Head of caudate nucleus (tissue), 42 donors: ENCODE measurements at regions not wholly inside any gene's neighbourhood (a gene's known extent, or its start where the extent isn't known, plus 50 kb on each side); places are given as distances from the start of the nearest gene placed in this dataset.
"Not testable (repeated sequence)": the region's sequence is repeated elsewhere in the genome, so short reads cannot be mapped to it uniquely, and the experiment has no call there.

Source experiments
- DNase-seq, 42 donors: peaks; one replicate each; pipeline versions ENCODE4 v3.0.0 to v3.0.0-alpha.2; 2020 to 2021; ENCODE audit warnings: mixed read lengths in 7 of 42
- intact Hi-C: fragments of 100-400 bp; cut with DNase I; formaldehyde crosslinking; loops from one replicate; pipeline ENCODE4 v1.15.0; 2022

DNA sequence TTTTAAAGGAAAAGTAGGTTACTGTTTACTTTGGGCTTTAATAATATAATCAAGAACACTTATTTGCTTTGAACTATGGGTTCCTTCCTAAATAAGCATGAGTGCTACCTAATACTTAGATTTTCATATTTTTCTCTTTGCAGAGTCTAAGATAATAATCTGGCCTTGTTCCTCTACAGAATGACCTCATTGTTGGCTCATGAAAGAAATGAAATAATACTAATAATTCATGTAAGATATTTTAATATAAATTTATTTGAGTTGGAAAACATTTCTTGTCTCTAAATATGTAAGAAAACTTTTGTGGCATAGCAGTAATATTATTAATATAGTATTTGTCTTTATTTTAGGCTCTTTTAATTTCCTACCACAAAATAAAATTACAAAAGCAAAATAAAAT lies 601.3 kb downstream of the IQCM start:
- DNase-seq: no peak
- intact Hi-C loops: no loop called here

DNA sequence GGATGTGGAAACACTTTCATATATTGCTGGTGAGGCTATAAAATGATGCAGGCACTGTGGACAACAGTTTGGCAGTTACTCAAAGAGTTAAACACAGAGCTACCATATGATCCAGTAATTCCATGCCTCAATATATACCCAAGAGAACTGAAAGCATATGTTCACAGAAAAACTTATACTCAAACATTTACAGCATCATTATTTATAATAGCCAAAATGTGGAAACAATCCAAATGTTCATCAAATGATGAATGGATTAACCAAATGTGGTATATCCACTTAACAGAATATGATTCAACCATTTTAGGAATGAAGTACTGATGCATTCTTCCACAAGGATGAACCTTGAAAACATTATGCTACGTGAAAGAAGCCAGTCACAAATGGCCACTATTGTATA lies 603.8 kb downstream of the IQCM start:
- DNase-seq: no peak
- intact Hi-C loops: no loop called here

GRCh38 chr4:149203256-149204001 lies 612.2 kb downstream of the IQCM start:
- intact Hi-C loops: no loop called here
- DNase-seq: no peak

- intact Hi-C loops: no loop called here
- DNase-seq: no peak
Observed at GRCh38 chr4:149202117-149202516, 613.5 kb downstream of the IQCM start.

DNA sequence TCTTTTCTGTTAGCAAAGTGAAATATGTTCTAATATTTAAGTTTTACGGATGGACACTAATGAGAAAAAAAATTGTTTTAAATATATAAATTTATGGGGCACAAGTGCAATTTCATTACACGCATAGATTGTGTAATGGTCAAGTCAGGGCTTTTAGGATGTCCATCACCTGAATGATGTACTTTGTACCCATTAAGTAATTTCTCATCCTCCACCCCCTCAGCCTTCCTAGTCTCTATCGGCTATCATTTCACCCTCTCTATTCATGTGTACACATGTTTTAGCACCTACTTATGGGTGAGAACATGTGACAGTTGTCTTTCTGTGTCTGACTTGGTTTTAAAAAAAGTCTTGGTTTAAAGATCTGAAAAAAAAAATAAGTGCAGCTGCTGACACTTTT lies 616.0 kb downstream of the IQCM start:
- no peak for DNase-seq
- intact Hi-C loops: no loop called here

GRCh38 chr4:149194061-149194460 lies 621.6 kb downstream of the IQCM start:
- no peak for DNase-seq
- intact Hi-C loops: no loop called here

GRCh38 chr4:149187726-149188125 lies 627.9 kb downstream of the IQCM start:
- intact Hi-C loops: no loop called here
- no peak for DNase-seq

GRCh38 chr4:149183638-149184037 lies 632.0 kb downstream of the IQCM start:
- intact Hi-C loops: no loop called here
- DNase-seq: no peak

DNA sequence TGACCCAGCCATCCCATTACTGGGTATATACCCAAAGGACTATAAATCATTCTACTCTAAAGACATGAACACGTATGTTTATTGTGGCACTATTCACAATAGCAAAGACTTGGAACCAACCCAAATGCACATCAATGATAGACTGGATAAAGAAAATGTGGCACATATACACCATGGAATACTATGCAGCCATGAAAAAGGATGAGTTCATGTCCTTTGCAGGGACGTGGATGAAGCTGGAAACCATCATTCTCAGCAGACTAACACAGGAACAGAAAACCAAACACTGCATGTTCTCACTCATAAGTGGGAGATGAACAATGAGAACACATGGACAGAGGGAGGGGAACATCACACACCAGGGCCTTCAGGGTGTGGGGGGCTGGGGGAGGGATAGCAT lies 634.2 kb downstream of the IQCM start:
- intact Hi-C loops, DNase-seq: not testable (repeated sequence)

DNA sequence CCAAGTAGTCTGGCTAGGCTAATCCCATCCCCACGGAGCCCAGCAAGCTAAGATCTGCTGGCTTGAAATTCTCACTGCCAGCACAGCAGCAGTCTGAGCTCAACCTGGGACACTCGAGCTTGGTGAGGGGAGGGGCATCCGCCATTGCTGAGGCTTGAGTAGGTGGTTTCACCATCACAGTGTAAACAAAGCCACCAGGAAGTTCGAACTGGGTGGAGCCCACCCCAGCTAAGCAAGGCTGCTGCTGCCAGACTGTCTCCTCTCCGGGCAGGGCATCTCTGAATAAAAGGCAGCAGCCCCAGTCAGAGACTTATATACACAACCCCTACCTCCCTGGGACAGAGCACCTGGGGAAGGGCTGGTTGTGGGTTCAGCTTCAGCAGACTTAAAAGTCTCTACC lies 639.6 kb downstream of the IQCM start:
- intact Hi-C loops: no loop called here
- no peak for DNase-seq

GRCh38 chr4:149175549-149175948 lies 640.1 kb downstream of the IQCM start:
- DNase-seq: no peak
- intact Hi-C loops: no loop called here

DNA sequence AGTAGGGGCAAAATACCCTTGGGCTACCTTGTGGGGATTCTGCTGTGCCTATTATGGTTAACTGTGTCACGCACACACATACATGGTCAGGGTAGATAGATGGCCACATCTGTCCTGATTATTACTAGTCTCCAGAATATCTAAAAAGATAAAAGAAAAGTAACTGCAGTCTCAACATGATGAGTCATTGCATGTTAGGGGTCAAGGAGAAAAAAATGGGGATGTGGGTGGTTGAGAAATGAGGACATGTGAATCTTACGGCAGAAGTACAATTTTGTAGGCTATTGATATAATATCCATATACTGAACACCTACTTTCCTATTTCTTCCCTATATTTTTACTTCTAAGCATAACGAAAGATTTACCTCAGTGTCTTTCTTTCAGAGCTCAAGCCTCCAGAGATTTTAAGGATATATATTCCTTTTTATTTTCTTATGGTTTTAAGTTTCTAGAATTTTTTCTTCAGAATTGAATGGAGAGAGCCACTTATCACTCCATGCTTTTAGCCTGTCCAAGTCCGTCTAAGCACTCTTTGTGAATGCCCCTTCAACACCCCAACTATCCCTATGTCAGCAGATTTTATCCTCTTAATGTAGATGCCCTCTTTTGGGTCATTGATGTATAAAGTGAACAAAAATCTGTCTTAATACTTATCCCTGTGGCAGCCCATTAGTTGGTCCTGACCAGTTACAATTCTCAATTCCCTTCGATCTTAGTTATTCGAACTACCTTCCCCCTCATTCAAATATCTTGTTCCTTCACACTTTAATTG lies 642.2 kb downstream of the IQCM start:
- DNase-seq: no peak
- intact Hi-C loops: no loop called here

GRCh38 chr4:149168645-149169044 lies 647.0 kb downstream of the IQCM start:
- intact Hi-C loops: no loop called here
- no peak for DNase-seq

- no peak for DNase-seq
- intact Hi-C loops: no loop called here
Observed at GRCh38 chr4:149166876-149167275, 648.8 kb downstream of the IQCM start.

DNA sequence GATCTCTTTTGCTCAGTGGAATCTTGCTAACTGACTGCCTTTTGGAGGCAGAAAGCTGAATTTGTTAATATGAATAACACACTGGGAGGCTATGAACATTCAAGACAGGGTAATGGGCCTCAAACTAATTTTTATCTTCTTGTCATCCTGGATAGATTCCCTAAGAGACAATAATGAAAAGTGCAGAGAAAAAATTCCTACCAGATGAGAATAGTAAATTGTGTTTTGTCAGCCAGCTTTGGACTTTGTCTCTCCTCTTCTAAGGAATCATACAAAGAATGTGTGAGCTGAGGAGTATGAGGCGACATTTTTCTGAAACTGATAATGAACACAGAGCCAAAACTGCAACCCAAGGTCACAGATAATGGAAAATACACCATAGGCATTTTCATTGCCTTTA lies 649.3 kb downstream of the IQCM start:
- no peak for DNase-seq
- intact Hi-C loops: no loop called here

DNA sequence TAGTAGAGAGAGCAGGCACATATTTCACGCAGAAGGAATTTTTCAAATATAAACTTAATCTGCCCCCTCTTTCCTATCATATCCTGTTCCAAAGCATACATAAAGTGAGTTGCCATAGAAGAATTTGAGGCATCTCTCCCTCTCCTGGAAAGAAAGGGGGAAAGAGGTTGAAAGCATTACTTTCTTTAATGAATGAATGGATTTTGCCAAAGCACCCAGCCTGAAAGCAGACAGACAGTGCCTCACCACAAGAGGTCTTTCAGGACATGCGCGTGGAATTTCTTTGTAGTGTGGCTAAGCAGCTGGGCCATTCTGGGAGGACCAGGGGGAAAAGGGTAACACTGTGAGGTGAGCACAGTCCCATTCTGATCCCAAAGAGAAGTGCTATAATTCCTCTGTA lies 651.4 kb downstream of the IQCM start:
- no peak for DNase-seq

DNA sequence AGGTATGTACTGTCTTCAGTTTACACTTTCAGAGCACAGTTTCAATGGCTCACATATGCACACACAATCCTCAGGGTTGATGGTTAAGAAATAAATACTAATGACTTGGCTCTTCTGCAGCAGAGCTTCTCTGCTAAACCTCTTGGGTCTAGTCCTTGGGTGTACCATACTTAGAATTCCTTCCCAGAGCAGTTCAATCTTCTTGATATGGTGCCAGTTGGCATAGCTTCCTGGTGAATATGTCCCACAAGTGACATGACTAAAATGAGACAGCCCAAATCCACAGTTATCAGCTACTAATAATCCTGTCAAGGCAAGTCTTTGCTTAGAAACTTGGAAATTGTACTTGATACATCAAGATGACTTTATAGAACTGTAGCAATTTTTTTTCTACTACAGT lies 654.4 kb downstream of the IQCM start:
- intact Hi-C loops: no loop called here
- DNase-seq: no peak

More for the DNA sequence above, 651.4 kb downstream of the IQCM start:
- intact Hi-C loops: no loop called here

GRCh38 chr4:149160370-149160769 lies 655.3 kb downstream of the IQCM start:
- intact Hi-C loops: no loop called here
- no peak for DNase-seq

DNA sequence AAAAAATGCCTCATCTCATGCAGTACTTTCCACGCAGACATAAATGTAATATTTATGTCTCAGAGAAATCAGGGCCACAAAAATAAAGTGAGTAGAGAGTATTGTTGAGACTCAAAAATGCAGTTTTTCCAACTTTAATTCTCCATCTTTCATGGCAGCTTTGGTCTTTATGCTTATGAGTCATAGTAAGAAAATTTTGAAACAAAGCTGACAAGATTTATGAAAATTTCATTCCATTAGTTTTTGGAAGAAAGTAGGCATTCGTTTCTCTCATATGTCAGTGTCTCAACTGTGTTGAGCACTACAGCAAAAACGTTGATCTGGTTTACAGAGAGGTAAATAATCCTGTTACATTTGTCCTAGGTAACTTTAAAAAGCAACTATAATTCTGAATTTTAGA lies 656.8 kb downstream of the IQCM start:
- intact Hi-C loops: no loop called here
- no peak for DNase-seq

- no peak for DNase-seq
- intact Hi-C loops: no loop called here
Observed at GRCh38 chr4:149145803-149146202, 669.8 kb downstream of the IQCM start.

DNA sequence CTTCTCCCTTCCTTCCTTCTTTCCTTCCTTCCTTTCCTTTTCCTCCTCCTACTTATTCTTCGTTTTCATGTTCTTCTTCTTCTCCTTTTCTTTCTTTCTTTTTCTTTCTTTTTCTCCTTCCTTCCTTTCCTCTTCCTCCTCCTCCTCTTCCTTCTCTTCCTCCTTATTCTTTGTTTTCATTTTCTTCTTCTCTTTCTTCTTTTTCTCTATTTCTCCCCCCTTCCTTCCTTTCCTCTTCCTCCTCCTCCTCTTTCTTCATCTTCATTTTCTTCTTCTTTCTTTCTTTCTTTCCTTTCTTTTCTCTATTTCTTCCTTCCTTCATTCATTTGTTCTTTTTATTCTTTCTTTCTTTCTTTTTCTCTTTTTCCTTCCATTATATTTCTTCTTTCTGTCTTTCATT lies 671.6 kb downstream of the IQCM start:
- intact Hi-C loops: no loop called here
- no peak for DNase-seq
